Fibroblast of the aortic adventitia (primary cell): ENCODE measurements at regions not wholly inside any gene's neighbourhood (a gene's known extent, or its start where the extent isn't known, plus 50 kb on each side); places are given as distances from the start of the nearest gene placed in this dataset.

Source experiments
- DNase-seq: peaks from one replicate; pipeline ENCODE4 v3.0.0-alpha.2; 2010; ENCODE audit warnings: low read depth
- H3K4me3 ChIP-seq: 2 replicates; pipeline ENCODE4 v1.5.1; 2011; ENCODE audit warnings: low read depth, mild to moderate bottlenecking, control low read depth, low read length, moderate library complexity
- TF ChIP-seq, protein P1 (sequence below): IDR thresholded peaks from 2 replicates; pipeline ENCODE4 v1.5.1; 2011; ENCODE audit warnings: mild to moderate bottlenecking, low read length, control low read depth, inconsistent platforms; ENCODE audit not compliant: insufficient read depth

DNA sequence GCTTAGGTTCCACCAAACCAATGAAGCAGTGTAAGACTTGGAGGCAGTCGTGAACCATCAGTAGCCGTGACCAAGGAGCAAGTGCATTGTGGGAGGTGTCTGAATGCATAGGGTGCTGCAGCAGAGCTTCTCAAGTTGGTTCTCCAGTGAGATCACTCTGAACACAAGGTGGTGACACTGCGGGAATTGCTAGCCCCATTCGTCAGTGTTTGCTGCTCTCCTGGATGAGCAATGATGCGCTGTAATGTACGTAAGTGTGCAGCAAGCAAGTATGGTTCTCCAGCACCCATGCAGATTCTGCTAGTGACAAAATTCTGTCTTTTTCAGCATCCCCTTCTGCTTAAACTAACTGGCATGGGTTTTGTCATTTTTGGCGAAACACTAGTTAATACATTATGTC, 97.6 kb upstream of the HTR2A start:
- no peak overlapping the region for H3K4me3 ChIP-seq
- no peak for DNase-seq
- TF ChIP-seq, protein P1, sequence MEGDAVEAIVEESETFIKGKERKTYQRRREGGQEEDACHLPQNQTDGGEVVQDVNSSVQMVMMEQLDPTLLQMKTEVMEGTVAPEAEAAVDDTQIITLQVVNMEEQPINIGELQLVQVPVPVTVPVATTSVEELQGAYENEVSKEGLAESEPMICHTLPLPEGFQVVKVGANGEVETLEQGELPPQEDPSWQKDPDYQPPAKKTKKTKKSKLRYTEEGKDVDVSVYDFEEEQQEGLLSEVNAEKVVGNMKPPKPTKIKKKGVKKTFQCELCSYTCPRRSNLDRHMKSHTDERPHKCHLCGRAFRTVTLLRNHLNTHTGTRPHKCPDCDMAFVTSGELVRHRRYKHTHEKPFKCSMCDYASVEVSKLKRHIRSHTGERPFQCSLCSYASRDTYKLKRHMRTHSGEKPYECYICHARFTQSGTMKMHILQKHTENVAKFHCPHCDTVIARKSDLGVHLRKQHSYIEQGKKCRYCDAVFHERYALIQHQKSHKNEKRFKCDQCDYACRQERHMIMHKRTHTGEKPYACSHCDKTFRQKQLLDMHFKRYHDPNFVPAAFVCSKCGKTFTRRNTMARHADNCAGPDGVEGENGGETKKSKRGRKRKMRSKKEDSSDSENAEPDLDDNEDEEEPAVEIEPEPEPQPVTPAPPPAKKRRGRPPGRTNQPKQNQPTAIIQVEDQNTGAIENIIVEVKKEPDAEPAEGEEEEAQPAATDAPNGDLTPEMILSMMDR = no peak

DNA sequence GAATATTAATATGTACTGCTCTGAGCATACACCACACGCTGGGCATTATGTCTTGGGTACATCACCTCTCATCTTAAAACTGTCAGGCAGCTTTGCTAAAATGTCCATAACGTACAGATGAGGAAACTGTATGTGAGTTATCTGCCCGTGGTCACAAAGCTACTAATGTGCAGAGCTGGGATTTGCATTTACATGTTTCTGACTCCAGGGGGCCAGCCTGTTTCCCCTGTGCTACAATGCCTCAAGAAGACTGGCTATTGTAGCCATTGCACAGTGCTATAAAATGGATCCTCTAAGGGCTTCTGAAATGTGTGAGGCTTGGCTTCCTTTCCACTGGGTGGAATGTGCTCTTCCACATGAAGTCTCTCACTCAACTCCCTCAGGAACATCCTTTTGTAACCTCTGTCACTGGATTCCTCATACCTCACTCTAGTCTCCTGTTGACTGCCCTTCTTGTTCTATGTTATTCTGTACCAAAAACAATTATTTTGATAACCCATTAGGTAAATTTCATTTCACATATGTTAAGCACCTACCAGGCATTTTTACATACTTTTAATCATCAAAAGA, 95.6 kb upstream of the HTR2A start:
- no peak overlapping the region for H3K4me3 ChIP-seq
- peak; percentile 11 for DNase-seq
- TF ChIP-seq, protein P1 = peak; percentile 41

DNA sequence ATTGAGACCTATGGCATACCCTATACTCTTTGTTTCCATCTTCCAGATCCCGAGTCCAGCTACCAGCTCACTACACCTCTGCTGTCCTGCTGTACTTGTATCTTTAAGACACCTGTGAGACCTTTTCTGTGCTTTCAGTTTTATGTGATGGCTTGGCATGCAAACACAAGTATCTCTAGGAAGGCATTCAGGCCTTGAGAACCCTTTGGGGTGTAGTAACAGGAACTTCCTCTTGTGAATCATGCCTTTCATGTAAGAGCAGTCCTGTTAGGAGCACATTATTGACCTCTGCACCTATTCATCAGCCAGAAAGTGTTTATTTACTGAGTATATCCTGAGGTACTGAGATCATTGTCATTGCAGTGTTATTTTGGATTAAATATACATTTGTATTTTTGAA, 87.0 kb upstream of the HTR2A start:
- DNase-seq = peak; percentile 16
- TF ChIP-seq, protein P1 = peak; percentile 4

DNA sequence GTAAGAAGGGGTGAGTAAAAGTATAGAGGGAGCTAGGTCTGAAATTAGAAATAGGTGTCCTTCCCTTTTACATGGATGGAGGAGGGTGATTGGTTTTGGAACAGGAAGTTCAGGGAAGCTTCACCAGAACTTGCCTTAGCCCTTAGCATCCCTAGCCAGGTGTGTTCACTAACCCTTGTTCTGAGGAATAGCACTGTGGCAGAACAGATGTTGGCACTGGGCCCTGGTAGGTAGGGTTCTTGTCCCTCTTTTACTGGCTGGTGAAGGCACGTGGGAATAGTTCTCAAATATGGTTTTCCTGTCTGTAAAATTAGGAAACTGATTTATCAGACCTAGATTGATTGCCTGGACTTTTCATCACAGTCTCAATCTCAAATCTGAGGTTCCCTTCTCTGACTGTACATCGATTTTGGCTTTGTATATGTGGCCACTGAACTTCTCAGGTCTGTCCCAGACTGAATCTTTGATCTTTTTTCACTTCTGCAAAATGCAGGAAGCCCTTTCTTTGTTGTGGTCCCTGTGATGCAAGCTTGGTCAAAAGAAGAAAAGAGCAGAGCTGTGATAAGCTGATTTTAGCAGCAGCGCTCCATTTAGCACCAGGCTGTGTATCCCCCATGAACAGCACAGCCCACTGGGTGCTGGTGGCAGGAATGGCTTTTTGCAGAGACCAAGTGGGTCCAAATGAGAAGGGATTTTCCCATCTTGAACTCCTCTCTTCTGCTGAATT, 86.2 kb upstream of the HTR2A start:
- no peak for DNase-seq
- no peak overlapping the region for H3K4me3 ChIP-seq
- TF ChIP-seq, protein P1 = no peak

More for the DNA sequence above, 87.0 kb upstream of the HTR2A start:
- H3K4me3 ChIP-seq = no peak overlapping the region

DNA sequence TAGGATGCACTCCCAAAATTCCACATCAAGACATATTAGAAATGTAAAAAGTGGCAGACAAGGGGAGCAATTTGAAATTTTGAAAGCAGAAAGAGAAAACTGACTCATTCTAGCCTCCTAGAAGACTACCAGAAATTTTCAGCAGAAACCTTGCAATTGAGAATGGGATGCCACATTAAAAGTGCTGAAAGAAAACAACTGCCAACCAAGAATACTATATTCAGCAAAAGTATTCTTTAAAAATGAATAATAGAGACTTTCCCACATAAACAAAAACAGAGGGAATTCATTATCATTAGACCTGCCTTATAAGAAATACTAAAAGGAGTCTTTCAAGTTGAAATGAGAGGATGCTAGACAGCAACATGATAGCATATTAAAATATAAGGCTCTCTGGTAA, 78.3 kb upstream of the HTR2A start:
- TF ChIP-seq, protein P1 = no peak
- DNase-seq = no peak
- H3K4me3 ChIP-seq = no peak overlapping the region

DNA sequence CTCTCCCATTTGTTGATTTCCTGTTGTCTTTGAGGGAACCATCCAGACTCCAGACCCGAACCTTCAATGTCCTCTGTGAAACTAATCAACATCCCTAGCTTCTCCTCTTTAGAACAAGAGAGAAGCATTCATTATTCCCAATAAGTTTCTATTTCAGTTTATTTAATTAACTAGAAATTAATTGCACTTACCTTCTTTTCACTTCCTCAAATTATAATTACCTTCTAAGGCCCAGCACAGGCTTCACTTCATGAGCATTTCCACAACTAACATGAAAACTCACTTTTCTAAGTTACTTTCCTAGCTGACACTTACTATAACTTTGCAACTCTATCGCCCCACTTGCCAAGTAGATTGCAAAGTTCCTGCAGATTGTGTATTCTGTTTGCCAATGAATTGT, 71.6 kb upstream of the HTR2A start:
- TF ChIP-seq, protein P1 = no peak
- DNase-seq = no peak
- H3K4me3 ChIP-seq = no peak overlapping the region
